ENCODE measurements at regions not wholly inside any gene's neighbourhood (a gene's known extent, or its start where the extent isn't known, plus 50 kb on each side); places are given as distances from the start of the nearest gene placed in this dataset.

DNA sequence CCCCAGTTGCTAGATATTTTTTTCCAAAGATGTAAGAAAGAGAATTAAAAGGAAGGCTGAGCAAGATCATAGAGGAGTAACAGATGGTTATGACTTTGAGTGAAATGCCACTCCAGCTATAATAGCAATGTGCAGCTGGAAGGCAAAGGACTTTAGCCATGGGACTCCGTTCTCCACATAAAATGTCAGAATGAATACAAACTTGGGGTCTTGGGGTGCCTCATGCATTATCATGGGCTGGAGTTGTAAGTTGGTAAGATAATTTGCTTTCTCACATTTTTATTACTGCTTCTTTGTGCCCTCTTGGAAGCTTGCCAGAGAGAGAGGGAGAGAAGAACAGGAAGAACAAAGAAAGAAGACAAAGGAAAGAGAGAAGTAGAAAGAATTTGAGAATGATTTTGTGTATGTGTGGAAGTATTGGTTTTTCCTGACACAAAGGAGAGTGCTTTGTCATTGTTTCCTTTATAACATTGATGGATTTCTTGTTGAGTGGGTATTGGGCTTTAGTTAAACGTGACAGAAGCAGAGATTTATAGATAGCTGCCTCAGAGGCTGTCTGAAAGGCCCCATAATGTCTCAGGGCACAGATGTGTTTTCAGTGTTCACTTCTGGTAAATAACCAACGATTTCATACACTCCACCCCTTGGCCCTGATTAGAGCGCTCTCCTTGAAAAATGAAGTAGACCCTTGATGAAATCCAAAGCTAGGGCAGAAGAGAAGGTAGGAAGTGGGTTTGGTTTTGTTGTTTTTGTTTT is 715.3 kb downstream of the NR2F2 start:
- DNase-seq: no peak

DNA sequence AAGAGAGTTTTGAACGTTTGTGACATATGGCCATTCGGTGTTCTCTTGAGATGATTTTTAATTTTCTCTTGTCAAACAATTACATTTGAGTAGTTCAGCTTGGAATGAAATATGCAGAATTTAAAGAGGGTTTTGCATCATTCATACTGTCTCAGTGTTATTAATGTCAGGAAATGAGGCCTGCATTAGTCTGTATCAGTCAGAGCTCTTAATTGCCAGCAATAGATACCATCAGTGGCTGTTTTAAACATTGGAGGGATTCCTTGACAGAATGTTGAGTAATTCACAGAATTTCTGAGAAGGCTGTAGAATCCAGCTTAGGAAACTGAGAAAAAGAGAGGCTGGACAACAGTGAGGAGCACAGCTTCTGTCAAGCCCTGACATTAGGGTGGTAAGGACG is 722.0 kb downstream of the NR2F2 start:
- no peak for DNase-seq

DNA sequence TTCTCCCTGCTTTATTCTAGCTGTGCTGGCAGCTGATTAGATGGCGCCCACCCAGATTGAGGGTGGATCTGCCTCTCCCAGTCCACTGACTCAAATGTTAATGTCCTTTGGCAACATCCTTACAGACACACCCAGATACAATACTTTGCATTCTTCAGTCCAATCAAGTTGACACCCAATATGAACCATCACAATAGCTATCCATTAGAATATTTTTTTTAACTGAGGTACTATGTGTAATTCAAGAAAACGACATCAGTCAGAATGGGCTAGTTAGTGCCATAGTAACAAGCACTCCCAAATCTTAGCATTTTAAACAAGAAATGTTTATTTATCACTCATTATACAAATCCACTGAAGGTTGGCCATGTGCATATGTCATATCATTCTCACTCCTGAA is 723.1 kb downstream of the NR2F2 start:
- DNase-seq: no peak

DNA sequence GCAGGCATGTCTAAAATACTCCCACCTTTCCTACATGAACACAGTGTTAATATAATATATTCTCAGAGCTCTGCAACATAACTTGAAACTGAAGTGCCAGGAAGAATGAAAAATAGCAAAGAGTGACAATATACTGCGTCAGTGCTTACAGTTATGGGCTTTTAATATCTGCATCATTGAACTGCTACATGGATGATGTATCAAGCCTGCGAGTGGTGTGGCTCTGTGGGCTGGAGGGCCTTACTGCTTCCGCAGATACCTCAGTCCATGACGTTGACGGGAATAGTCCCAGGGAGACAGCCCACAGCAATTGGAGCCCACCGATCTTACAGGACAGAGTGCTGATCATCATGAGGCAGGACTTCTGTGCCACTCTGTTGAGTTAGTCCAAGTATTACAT is 727.0 kb downstream of the NR2F2 start:
- no peak for DNase-seq

GRCh38 chr15:97059281-97059680 is 728.8 kb downstream of the NR2F2 start:
- no peak for DNase-seq

- no peak for DNase-seq
Observed at GRCh38 chr15:97061392-97061791, 730.9 kb downstream of the NR2F2 start.

DNA sequence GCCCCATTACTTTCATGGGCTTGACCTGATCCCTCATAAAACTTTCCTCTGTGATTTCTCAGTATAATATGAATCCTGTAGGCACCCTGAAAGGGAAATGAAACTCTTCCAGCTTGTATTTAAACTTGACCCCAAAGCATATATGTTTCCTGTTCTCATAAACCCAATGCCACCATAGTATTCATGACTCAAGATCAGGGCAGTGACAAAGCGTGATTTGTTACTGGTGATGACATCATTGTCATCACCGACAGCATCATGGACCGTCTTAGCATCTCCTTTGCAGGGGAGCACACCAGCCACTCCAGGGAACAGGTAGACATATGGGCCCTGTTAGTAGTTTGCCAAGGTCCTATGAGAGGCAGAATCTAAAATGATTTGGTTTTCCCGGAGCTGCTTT is 741.2 kb downstream of the NR2F2 start:
- no peak for DNase-seq

DNA sequence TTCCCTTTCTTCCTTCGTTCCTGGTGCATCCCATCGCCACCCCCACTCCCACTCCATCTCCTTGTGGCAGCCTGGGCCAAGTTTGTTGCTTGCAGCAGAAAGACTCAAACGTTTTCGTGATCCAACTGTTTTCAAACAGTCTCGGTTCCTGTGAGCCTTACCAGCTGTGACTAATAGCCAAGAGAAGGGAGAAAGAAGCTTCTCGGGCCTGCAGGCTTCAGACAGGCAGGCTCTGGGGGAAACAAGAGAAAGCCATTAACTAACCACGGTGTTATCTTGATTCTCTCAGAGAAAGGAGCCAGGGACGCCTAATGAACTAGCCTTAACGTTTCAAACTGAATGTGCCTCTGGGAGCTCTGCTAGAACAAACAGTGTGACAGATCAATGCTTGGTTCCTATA is 742.0 kb downstream of the NR2F2 start:
- DNase-seq: no peak

- DNase-seq: no peak
Observed at GRCh38 chr15:97076011-97076410, 745.5 kb downstream of the NR2F2 start.

- peak; percentile 33 for DNase-seq
Observed at GRCh38 chr15:97077975-97078374, 747.5 kb downstream of the NR2F2 start.

GRCh38 chr15:97078591-97078990 is 748.1 kb downstream of the NR2F2 start:
- peak; percentile 83 for DNase-seq

DNA sequence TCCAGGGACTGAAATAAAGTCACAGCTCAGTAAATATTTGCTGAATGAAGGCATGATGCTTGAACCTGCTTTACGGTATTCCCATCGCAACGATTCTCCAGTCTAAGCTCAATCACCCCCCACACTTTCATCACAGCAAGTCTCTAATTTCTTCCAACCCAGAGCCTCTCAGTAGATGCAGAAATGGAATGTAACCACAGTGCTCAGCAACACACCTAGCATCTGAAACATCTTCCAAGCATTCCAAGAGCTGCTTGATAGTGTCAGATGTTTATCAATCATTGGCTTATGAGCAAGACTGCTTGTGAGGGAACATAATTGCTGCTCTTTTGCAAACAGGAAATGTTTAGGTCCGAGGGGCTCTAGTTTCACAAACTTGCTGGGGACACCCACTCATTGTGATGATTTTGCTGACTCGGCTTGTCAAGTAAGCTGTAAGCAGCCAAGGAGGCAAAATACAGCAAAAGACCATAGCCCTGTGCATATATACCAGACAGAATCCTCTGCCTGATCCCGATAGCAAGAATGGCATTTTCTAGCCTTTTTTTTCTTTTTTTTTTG is 751.2 kb downstream of the NR2F2 start:
- DNase-seq: no peak

DNA sequence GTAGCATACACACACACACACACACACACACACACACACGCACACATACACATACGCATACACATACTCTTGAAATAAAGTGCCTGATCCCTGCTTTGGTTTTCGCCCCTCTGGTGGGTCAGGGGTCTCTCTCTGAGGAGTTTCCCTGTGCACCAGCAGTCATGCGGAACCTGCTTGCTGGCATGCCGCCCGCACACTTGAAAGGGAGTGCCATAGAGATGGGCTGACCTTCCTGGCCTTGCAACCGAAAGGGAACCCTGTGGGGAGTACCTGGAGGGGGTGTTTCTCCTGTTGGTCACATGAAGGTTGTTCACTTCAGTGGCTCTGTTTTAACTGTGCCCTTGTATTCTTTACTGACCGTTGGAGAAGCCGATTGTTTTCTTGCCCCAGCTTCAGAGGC is 752.3 kb downstream of the NR2F2 start:
- DNase-seq: no peak

GRCh38 chr15:97084650-97085049 is 754.1 kb downstream of the NR2F2 start:
- DNase-seq: no peak

DNA sequence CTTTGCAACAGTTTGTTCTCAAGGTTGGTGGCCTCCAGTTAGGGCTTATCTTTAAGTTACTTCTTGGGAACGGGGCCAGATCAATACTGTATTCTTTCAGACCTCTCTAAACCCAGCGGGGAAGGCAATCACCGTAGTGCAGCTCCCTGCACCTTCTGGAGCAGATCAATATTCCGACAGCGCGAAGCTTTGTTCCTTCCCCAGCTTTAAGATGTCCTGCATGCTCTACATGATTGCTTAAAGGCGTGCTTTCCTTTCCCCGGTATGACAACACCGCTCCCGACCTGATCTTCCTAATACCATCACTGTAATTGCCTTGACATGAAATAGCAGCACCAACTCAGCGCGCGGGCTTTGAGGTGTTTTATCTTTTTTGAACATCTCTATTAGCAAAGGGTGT is 755.2 kb downstream of the NR2F2 start:
- no peak for DNase-seq

GRCh38 chr15:97087006-97087741 is 756.7 kb downstream of the NR2F2 start:
- DNase-seq: no peak

GRCh38 chr15:97091093-97091492 is 760.6 kb downstream of the NR2F2 start:
- no peak for DNase-seq

DNA sequence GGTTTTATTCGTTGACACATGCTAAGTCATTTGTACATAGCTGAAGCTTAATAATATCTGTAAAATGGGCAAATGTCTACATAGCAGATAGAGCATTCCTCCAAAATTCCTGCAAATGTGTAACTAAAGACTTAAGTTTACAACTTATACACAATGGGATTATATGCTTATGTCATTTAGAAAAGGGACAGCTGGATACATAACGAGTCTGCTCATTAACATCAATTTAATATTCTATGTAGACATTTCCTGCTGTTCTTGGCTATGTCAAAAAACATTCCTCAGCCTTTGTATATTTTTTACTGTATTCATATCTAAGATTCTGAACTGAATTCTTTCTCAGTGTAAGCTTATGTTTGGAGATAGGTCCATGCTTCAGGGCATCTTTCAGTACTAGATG is 762.2 kb downstream of the NR2F2 start:
- DNase-seq: no peak

GRCh38 chr15:97096303-97096835 is 765.9 kb downstream of the NR2F2 start:
- no peak for DNase-seq

- DNase-seq: no peak
Observed at GRCh38 chr15:97099040-97099439, 768.5 kb downstream of the NR2F2 start.

GRCh38 chr15:97101572-97101971 is 771.1 kb downstream of the NR2F2 start:
- DNase-seq: no peak

DNA sequence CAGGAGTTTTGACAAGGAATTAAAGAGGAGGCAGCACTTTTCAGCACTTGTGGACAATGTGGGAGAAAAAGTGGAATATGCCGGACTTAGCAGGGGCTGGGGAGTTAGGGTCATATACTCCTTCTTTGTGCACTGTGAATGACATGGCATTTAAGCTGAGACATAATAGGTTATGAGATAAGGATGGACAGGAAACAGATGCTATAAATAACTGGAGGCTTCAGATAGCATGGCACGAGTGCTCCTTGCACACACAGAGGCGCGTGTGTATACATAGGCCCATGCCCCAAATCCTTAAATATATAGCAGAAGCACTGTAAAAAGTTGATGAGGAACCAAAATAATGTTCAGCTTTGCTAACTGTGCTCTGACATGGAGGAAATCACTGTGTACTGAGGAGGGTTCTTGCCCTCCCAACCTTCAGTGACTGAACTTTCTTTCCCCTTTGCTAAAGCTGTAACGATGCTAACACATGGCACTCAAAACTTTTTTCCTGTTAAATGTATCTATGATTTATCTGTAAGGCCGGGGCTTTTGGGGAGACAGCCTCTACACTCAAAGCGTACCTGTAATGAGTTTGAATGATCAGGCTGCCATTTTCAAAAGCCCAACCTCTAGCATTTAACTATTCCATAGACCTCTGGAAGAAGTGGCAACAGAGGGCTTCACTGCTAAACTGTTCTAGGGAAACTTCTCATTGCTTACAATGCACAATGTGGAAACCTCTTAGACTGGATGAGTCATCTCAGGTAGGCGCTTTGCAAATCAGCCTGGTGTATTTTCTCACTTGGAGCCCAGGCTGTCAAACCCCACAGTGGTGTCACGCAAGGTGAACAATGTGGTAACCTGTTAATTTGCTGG is 784.6 kb downstream of the NR2F2 start:
- DNase-seq: no peak

GRCh38 chr15:97115761-97116070 is 785.2 kb downstream of the NR2F2 start:
- DNase-seq: peak; percentile 9

All from NCI-H524 treated with DMSO at 0.1 percent for 48 hours (cell line).